HCEC 1CT (cell line): ENCODE measurements at regions not wholly inside any gene's neighbourhood (a gene's known extent, or its start where the extent isn't known, plus 50 kb on each side); places are given as distances from the start of the nearest gene placed in this dataset.

ENCODE experiments used
- DNase-seq: peaks from one replicate; pipeline ENCODE4 v3.0.0-alpha.2; 2017

GRCh38 chr13:34343413-34343940 is 525.5 kb downstream of the RFC3 start:
- no peak for DNase-seq

GRCh38 chr13:34344816-34345215 is 526.9 kb downstream of the RFC3 start:
- DNase-seq, result no peak

- DNase-seq, result no peak
Observed at GRCh38 chr13:34345258-34345965, 527.5 kb downstream of the RFC3 start.

- no peak for DNase-seq
Observed at GRCh38 chr13:34346626-34347025, 528.7 kb downstream of the RFC3 start.

GRCh38 chr13:34347784-34348573 is 530.0 kb downstream of the RFC3 start:
- DNase-seq, result no peak

GRCh38 chr13:34349091-34349722 is 531.3 kb downstream of the RFC3 start:
- no peak for DNase-seq

GRCh38 chr13:34350671-34351070 is 532.7 kb downstream of the RFC3 start:
- DNase-seq, result no peak

GRCh38 chr13:34351134-34351533 is 533.2 kb downstream of the RFC3 start:
- no peak for DNase-seq

GRCh38 chr13:34352958-34353357 is 535.0 kb downstream of the RFC3 start:
- no peak for DNase-seq

- DNase-seq, result no peak
Observed at GRCh38 chr13:34356686-34357434, 538.9 kb downstream of the RFC3 start.

GRCh38 chr13:34357435-34358232 is 539.7 kb downstream of the RFC3 start:
- no peak for DNase-seq

- DNase-seq, result no peak
Observed at GRCh38 chr13:34358811-34359513, 541.0 kb downstream of the RFC3 start.

GRCh38 chr13:34360702-34361101 is 542.8 kb downstream of the RFC3 start:
- no peak for DNase-seq

- DNase-seq, result no peak
Observed at GRCh38 chr13:34361560-34361959, 543.6 kb downstream of the RFC3 start.

- DNase-seq, result no peak
Observed at GRCh38 chr13:34363266-34363665, 545.3 kb downstream of the RFC3 start.

GRCh38 chr13:34364633-34365032 is 546.7 kb downstream of the RFC3 start:
- no peak for DNase-seq

- no peak for DNase-seq
Observed at GRCh38 chr13:34369931-34370330, 552.0 kb downstream of the RFC3 start.

GRCh38 chr13:34371108-34371507 is 553.2 kb downstream of the RFC3 start:
- no peak for DNase-seq

GRCh38 chr13:34371645-34372395 is 553.9 kb downstream of the RFC3 start:
- DNase-seq, result no peak

- no peak for DNase-seq
Observed at GRCh38 chr13:34372581-34372980, 554.6 kb downstream of the RFC3 start.

- no peak for DNase-seq
Observed at GRCh38 chr13:34376483-34376882, 558.5 kb downstream of the RFC3 start.
